ENCODE measurements at regions not wholly inside any gene's neighbourhood (a gene's known extent, or its start where the extent isn't known, plus 50 kb on each side); places are given as distances from the start of the nearest gene placed in this dataset.

DNA sequence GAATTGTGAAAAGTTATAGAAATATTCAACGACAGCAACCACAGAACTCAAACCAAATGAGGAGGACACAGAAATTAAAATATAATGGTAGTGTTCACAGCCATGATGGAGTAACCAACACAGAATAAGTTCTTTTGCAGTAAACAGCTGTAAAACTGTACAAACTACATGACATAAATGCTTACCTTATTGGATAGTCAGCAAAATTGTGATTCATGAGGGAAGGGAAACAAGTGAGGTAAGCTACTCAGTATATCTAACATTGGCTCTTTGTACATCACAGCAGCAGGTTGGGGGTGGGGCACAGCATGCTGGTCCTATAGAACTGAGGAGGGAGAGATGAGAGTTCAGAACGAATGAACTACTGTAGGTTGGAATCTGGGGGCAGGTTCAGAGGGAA lies 86.4 kb downstream of the CDC14C start:
- TF ChIP-seq, protein P1, sequence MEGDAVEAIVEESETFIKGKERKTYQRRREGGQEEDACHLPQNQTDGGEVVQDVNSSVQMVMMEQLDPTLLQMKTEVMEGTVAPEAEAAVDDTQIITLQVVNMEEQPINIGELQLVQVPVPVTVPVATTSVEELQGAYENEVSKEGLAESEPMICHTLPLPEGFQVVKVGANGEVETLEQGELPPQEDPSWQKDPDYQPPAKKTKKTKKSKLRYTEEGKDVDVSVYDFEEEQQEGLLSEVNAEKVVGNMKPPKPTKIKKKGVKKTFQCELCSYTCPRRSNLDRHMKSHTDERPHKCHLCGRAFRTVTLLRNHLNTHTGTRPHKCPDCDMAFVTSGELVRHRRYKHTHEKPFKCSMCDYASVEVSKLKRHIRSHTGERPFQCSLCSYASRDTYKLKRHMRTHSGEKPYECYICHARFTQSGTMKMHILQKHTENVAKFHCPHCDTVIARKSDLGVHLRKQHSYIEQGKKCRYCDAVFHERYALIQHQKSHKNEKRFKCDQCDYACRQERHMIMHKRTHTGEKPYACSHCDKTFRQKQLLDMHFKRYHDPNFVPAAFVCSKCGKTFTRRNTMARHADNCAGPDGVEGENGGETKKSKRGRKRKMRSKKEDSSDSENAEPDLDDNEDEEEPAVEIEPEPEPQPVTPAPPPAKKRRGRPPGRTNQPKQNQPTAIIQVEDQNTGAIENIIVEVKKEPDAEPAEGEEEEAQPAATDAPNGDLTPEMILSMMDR (IDR thresholded peaks at IDR 0.05 in 2 of 3, conservative IDR thresholded peaks at IDR 0.05 in 1 of 3; ENCODE audit: borderline replicate concordance in 1 of 3, insufficient read depth in 1 of 3, low read depth in 2 of 3, low read length in 2 of 3): no peak
- TF ChIP-seq RAD21 (IDR thresholded peaks at IDR 0.05; ENCODE audit: low read depth) (no peak), POLR2AphosphoS5 (IDR thresholded peaks at IDR 0.05; ENCODE audit: low read depth, low read length) (no peak), POLR2A (IDR thresholded peaks at IDR 0.05; ENCODE audit: borderline replicate concordance, extremely low read depth, insufficient read depth, insufficient read length) (no peak), EGR1 (IDR thresholded peaks at IDR 0.05; ENCODE audit: low read depth) (no peak), EZH2 (IDR thresholded peaks at IDR 0.05) (no peak), ZNF274 (IDR thresholded peaks at IDR 0.05; ENCODE audit: low read depth, low read length) (no peak)
- TF ChIP-seq, protein P2, sequence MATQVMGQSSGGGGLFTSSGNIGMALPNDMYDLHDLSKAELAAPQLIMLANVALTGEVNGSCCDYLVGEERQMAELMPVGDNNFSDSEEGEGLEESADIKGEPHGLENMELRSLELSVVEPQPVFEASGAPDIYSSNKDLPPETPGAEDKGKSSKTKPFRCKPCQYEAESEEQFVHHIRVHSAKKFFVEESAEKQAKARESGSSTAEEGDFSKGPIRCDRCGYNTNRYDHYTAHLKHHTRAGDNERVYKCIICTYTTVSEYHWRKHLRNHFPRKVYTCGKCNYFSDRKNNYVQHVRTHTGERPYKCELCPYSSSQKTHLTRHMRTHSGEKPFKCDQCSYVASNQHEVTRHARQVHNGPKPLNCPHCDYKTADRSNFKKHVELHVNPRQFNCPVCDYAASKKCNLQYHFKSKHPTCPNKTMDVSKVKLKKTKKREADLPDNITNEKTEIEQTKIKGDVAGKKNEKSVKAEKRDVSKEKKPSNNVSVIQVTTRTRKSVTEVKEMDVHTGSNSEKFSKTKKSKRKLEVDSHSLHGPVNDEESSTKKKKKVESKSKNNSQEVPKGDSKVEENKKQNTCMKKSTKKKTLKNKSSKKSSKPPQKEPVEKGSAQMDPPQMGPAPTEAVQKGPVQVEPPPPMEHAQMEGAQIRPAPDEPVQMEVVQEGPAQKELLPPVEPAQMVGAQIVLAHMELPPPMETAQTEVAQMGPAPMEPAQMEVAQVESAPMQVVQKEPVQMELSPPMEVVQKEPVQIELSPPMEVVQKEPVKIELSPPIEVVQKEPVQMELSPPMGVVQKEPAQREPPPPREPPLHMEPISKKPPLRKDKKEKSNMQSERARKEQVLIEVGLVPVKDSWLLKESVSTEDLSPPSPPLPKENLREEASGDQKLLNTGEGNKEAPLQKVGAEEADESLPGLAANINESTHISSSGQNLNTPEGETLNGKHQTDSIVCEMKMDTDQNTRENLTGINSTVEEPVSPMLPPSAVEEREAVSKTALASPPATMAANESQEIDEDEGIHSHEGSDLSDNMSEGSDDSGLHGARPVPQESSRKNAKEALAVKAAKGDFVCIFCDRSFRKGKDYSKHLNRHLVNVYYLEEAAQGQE (IDR thresholded peaks at IDR 0.05; ENCODE audit: low read depth): no peak
- TF ChIP-seq, protein P3, sequence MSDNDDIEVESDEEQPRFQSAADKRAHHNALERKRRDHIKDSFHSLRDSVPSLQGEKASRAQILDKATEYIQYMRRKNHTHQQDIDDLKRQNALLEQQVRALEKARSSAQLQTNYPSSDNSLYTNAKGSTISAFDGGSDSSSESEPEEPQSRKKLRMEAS (IDR thresholded peaks at IDR 0.05): no peak
- TF ChIP-seq, protein P4, sequence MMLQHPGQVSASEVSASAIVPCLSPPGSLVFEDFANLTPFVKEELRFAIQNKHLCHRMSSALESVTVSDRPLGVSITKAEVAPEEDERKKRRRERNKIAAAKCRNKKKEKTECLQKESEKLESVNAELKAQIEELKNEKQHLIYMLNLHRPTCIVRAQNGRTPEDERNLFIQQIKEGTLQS (IDR thresholded peaks at IDR 0.05): no peak
